ENCODE measurements at regions not wholly inside any gene's neighbourhood (a gene's known extent, or its start where the extent isn't known, plus 50 kb on each side); places are given as distances from the start of the nearest gene placed in this dataset.

DNA sequence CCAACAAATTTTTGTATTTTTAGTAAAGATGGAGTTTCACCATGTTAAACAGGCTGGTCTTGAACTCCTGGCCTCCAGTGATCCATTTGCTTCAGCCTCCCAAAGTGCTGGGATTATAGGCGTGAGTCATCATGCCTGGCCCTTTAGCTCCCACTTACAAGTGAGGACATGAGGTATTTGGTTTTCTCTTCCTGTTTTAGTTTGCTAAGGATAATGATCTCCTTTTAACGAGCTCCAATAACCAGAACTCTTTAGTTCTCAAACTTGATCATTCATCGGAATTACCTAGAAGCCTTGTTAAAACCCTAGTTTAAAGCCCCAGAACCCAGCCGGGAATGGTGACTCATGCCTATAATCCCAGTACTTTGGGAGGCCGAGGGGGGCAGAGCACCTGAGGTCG, 481.4 kb downstream of the TYW1 start:
- no peaks in the 10 kb centered on the region for H3K9me3 ChIP-seq
- no peaks in the 10 kb centered on the region for H3K27me3 ChIP-seq
- H3K4me1 ChIP-seq: no peaks in the 10 kb centered on the region
- no peak for DNase-seq (ENCODE audit: low spot score)
- TF ChIP-seq, protein P1, sequence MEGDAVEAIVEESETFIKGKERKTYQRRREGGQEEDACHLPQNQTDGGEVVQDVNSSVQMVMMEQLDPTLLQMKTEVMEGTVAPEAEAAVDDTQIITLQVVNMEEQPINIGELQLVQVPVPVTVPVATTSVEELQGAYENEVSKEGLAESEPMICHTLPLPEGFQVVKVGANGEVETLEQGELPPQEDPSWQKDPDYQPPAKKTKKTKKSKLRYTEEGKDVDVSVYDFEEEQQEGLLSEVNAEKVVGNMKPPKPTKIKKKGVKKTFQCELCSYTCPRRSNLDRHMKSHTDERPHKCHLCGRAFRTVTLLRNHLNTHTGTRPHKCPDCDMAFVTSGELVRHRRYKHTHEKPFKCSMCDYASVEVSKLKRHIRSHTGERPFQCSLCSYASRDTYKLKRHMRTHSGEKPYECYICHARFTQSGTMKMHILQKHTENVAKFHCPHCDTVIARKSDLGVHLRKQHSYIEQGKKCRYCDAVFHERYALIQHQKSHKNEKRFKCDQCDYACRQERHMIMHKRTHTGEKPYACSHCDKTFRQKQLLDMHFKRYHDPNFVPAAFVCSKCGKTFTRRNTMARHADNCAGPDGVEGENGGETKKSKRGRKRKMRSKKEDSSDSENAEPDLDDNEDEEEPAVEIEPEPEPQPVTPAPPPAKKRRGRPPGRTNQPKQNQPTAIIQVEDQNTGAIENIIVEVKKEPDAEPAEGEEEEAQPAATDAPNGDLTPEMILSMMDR (IDR thresholded peaks at IDR 0.05): no peak
- H3K36me3 ChIP-seq: no peaks in the 10 kb centered on the region
- H3K27ac ChIP-seq: no peak overlapping the region
- H3K4me3 ChIP-seq: no peak overlapping the region

DNA sequence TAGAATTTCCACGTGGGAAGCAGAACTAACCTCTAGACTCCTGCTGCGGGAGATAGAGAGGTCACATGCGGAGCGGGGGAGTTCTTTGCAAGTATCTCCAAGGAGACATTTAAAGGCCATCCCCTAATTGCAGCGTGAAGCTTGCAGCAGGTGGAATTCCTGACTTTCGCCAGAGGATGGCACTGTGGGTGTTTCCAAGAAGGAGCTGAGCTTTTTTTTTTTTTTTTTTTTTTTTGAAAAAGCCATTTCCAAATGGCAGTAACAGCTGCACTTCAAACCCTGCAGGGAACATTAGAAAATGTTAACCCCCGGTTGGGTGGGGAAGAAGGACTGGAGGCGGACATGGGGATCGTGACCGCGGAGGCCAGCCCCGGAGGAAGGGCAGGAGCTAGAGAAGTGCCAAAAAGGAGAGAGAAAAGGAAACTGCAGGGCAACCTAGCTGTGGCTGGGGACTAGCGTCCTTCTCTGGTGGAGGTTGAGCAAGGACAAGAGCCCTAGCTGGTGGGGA, 487.7 kb downstream of the TYW1 start:
- TF ChIP-seq, protein P1 (IDR thresholded peaks at IDR 0.05): peak; percentile 34 to 80
- Histone ChIP-seq H3K27ac (no peak overlapping the region), H3K9me3 (no peaks in the 10 kb centered on the region), H3K27me3 (no peaks in the 10 kb centered on the region), H3K36me3 (no peaks in the 10 kb centered on the region), H3K4me1 (no peaks in the 10 kb centered on the region), H3K4me3 (peak overlapping the region in 1 of 2 donors; percentile 38)
- DNase-seq (ENCODE audit: low spot score): no peak

DNA sequence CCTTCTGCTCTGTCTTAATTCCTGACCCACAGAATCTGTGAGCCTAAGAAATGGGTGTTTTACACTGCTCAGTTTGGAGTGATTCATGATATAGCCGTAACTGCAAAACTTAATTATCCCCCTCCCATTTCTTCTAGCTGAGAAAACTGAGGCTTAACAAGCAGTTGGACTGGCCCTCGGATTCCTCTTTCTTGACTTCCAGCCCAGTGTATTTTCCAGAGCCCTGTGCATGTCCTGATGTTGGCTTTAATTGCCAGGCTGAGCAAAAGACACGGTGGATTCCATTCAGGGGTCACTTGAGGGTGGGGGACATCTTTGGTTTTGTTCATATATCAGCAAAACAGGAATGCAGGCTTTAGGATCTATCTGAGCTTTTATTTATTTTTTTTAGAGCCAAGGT, 489.8 kb downstream of the TYW1 start:
- Histone ChIP-seq H3K9me3 (no peaks in the 10 kb centered on the region), H3K4me1 (no peaks in the 10 kb centered on the region), H3K36me3 (no peaks in the 10 kb centered on the region), H3K4me3 (no peak overlapping the region), H3K27ac (no peak overlapping the region), H3K27me3 (no peaks in the 10 kb centered on the region)
- TF ChIP-seq, protein P1 (IDR thresholded peaks at IDR 0.05): no peak
- no peak for DNase-seq (ENCODE audit: low spot score)

DNA sequence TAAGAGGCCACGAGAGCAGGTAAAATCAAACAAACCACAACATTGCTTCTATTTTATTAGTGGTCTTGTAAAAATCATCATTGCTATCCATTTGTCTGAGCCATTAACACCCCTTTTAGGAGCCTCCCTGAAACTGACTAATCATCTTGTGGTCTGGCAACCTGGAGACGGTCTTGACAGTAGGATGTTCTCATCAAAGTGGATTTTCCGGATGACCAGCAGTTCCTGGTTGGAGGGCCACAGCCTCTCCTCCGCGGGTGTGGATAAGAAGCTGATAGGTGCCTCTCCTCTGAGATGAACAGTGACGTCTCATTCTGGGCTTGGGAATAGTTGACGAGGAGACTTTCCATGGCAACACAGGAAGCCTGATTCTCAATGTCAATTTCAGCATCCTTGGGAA, 490.7 kb downstream of the TYW1 start:
- H3K36me3 ChIP-seq: no peaks in the 10 kb centered on the region
- no peak overlapping the region for H3K4me3 ChIP-seq
- DNase-seq (ENCODE audit: low spot score): no peak
- no peaks in the 10 kb centered on the region for H3K4me1 ChIP-seq
- peaks cover 0 to 6% of the 10 kb centered on the region in 2 donors for H3K9me3 ChIP-seq
- no peak overlapping the region for H3K27ac ChIP-seq
- TF ChIP-seq, protein P1 (IDR thresholded peaks at IDR 0.05): no peak
- H3K27me3 ChIP-seq: no peaks in the 10 kb centered on the region

DNA sequence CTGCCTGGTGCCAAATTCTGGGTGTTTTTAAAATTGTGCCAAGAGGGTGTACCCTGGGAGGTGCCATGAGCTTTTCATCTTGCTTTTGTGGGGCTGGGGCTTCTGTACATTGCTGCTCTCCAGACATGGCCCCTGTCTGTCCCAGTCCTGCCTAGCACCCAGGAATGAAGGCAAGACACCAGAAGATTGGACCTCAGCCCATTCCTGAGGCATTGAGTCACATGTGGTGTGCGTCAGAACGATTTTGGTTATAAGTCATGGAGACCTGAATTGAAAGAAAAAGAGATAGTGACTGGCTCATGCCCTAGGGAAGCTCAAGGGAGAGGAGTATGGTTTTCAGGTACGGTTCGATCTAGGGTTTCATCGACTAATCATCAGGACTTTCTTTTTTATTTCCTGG, 493.2 kb downstream of the TYW1 start:
- TF ChIP-seq, protein P1 (IDR thresholded peaks at IDR 0.05): no peak
- Histone ChIP-seq H3K27ac (no peak overlapping the region), H3K36me3 (no peaks in the 10 kb centered on the region), H3K4me3 (no peak overlapping the region), H3K27me3 (no peaks in the 10 kb centered on the region), H3K4me1 (no peaks in the 10 kb centered on the region), H3K9me3 (peaks cover 0 to 6% of the 10 kb centered on the region in 2 donors)
- DNase-seq (ENCODE audit: low spot score): no peak

DNA sequence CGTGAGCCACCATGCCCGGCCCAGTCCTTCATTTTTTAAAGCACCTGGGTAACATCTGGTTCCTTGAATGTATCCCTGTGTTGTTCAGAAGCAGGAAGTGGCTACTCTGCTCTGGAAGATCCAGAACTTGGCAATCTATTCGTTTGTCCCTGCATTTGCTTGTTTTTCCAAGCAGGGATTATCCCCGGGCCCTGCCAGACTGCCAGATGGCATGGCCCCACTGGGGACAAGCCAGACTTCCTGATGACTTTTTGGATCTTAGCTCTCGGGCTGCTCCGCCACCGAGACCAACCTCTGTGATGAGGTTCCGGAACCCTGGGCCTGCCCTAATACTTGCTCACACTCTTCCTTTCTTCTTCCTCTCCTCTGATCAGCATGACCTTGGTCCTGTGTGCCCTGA, 496.7 kb downstream of the TYW1 start:
- Histone ChIP-seq H3K36me3 (no peaks in the 10 kb centered on the region), H3K4me1 (no peaks in the 10 kb centered on the region), H3K9me3 (peaks cover 0 to 6% of the 10 kb centered on the region in 2 donors), H3K27ac (no peak overlapping the region), H3K27me3 (no peaks in the 10 kb centered on the region), H3K4me3 (no peak overlapping the region)
- DNase-seq (ENCODE audit: low spot score): no peak
- TF ChIP-seq, protein P1 (IDR thresholded peaks at IDR 0.05): no peak
